ENCODE measurements at regions not wholly inside any gene's neighbourhood (a gene's known extent, or its start where the extent isn't known, plus 50 kb on each side); places are given as distances from the start of the nearest gene placed in this dataset.

DNA sequence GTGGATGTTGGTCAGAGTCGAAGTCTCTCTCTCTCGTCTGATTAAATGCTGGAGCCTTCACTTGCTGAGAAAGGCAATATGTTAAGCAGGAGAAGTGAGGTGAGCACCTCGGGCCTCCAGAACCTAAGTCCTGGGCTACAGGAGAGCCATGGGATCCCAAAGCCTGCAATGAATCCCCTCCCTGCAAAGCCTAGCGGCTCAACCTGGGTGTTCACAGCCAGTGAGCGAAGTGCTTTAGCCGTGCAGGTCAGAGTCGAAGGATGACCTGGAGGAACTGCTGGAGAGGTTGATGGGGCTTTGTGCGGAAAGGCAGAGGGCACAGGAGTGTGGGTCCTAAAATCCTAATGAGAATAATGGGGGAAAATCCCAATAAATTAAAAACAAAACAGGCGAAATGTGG lies 267.8 kb downstream of the ENGASE start:
- TF ChIP-seq, protein P1, sequence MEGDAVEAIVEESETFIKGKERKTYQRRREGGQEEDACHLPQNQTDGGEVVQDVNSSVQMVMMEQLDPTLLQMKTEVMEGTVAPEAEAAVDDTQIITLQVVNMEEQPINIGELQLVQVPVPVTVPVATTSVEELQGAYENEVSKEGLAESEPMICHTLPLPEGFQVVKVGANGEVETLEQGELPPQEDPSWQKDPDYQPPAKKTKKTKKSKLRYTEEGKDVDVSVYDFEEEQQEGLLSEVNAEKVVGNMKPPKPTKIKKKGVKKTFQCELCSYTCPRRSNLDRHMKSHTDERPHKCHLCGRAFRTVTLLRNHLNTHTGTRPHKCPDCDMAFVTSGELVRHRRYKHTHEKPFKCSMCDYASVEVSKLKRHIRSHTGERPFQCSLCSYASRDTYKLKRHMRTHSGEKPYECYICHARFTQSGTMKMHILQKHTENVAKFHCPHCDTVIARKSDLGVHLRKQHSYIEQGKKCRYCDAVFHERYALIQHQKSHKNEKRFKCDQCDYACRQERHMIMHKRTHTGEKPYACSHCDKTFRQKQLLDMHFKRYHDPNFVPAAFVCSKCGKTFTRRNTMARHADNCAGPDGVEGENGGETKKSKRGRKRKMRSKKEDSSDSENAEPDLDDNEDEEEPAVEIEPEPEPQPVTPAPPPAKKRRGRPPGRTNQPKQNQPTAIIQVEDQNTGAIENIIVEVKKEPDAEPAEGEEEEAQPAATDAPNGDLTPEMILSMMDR (IDR thresholded peaks at IDR 0.05), result no peak
- TF ChIP-seq POLR2A (IDR thresholded peaks at IDR 0.05) (no peak), EP300 (IDR thresholded peaks at IDR 0.05) (no peak)
- peaks cover 0 to 13% (median 0%) of the 10 kb centered on the region in 4 donors for H3K4me1 ChIP-seq
- H3K4me3 ChIP-seq, result no peak overlapping the region
- no peak overlapping the region for H3K27ac ChIP-seq
- peaks cover 0 to 10% (median 0%) of the 10 kb centered on the region in 4 donors for H3K9me3 ChIP-seq
- H3K27me3 ChIP-seq, result peaks cover 0 to 6% of the 10 kb centered on the region in 2 donors
- no peaks in the 10 kb centered on the region for H3K36me3 ChIP-seq
- 61 to 63% methylated on average over 9 of the region's 9 CpGs for WGBS, 2 donors
- DNase-seq (ENCODE audit: low spot score in 2 of 2), result no peak

DNA sequence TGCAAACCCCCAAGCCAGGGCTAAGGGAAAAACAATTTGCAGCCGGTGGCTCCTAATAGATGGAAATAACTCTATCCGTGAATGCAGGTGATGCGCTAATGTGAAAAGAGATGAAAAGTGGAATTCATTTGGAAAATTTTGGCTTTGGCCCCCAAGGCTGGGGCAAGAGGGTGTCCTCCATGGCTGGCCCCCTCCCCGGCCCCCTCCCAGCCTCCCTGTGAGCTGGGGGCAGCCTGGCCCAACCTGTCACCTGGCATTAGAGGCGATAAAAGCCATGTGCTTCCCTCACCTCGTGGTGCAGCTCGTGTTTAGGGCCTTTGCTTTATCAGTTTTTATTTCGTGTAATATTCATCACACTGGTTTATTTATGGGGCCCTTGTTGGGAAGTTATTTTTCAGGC lies 267.2 kb downstream of the ENGASE start:
- Histone ChIP-seq H3K4me1 (peaks cover 0 to 13% (median 0%) of the 10 kb centered on the region in 4 donors), H3K4me3 (no peak overlapping the region), H3K36me3 (no peaks in the 10 kb centered on the region), H3K27ac (no peak overlapping the region), H3K9me3 (peaks cover 0 to 10% (median 0%) of the 10 kb centered on the region in 4 donors), H3K27me3 (peaks cover 0 to 6% of the 10 kb centered on the region in 2 donors)
- TF ChIP-seq POLR2A (IDR thresholded peaks at IDR 0.05) (no peak), EP300 (IDR thresholded peaks at IDR 0.05) (no peak)
- TF ChIP-seq, protein P1 (IDR thresholded peaks at IDR 0.05), result no peak
- 55 to 60% methylated on average over 8 of the region's 8 CpGs for WGBS, 2 donors
- DNase-seq (ENCODE audit: low spot score in 2 of 2), result no peak

GRCh38 chr17:79341222-79341780 lies 266.7 kb downstream of the ENGASE start:
- H3K27me3 ChIP-seq, result peaks cover 0 to 6% of the 10 kb centered on the region in 2 donors
- WGBS, 2 donors, result 53 to 67% methylated on average over 8 of the region's 8 CpGs
- TF ChIP-seq POLR2A (IDR thresholded peaks at IDR 0.05), result no peak
- TF ChIP-seq, protein P1 (IDR thresholded peaks at IDR 0.05), result no peak
- no peak for TF ChIP-seq EP300 (IDR thresholded peaks at IDR 0.05)

GRCh38 chr17:79340333-79341221 lies 266.0 kb downstream of the ENGASE start:
- 40 to 53% methylated on average over 12 of the region's 12 CpGs for WGBS, 2 donors
- TF ChIP-seq POLR2A (IDR thresholded peaks at IDR 0.05) (no peak), EP300 (IDR thresholded peaks at IDR 0.05) (no peak)
- TF ChIP-seq, protein P1 (IDR thresholded peaks at IDR 0.05), result no peak
- H3K36me3 ChIP-seq, result no peaks in the 10 kb centered on the region
- DNase-seq (ENCODE audit: low spot score in 2 of 2), result no peak
- H3K27me3 ChIP-seq, result peaks cover 0 to 8% of the 10 kb centered on the region in 2 donors
- peaks cover 0 to 6% (median 0%) of the 10 kb centered on the region in 4 donors for H3K9me3 ChIP-seq
- no peak overlapping the region for H3K4me3 ChIP-seq
- H3K27ac ChIP-seq, result no peak overlapping the region
- peaks cover 0 to 13% (median 0%) of the 10 kb centered on the region in 4 donors for H3K4me1 ChIP-seq

More at GRCh38 chr17:79341222-79341780, 266.7 kb downstream of the ENGASE start:
- no peak for DNase-seq (ENCODE audit: low spot score in 2 of 2)
- Histone ChIP-seq H3K9me3 (peaks cover 0 to 10% (median 0%) of the 10 kb centered on the region in 4 donors), H3K36me3 (no peaks in the 10 kb centered on the region), H3K4me3 (no peak overlapping the region), H3K4me1 (peaks cover 0 to 13% (median 0%) of the 10 kb centered on the region in 4 donors), H3K27ac (no peak overlapping the region)

DNA sequence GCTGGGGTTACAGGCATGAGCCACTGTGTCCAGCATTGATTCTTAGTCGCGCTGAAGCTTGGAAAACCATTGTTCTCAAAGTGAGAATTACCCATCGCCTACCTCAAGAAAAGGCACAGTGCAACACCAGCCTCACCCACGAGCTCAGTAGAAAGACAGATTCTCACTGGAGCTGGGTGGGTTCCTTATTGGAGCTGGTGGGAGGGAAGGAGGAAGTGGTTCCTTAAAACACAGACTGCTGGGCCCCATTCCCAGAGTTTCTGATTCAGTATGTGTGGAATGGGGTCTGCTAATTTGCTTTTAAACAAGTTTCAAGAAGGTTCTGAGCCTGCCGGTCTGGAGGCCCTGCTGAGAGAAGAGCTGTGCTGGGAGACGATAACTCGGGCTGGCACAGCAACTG lies 264.7 kb downstream of the ENGASE start:
- DNase-seq (ENCODE audit: low spot score in 2 of 2), result no peak
- Histone ChIP-seq H3K9me3 (no peaks in the 10 kb centered on the region), H3K4me1 (peaks cover 0 to 13% (median 0%) of the 10 kb centered on the region in 4 donors), H3K36me3 (no peaks in the 10 kb centered on the region), H3K4me3 (no peak overlapping the region), H3K27me3 (peaks cover 0 to 16% of the 10 kb centered on the region in 2 donors), H3K27ac (no peak overlapping the region)
- TF ChIP-seq, protein P1 (IDR thresholded peaks at IDR 0.05), result no peak
- TF ChIP-seq POLR2A (IDR thresholded peaks at IDR 0.05), result no peak
- no peak for TF ChIP-seq EP300 (IDR thresholded peaks at IDR 0.05)
- WGBS, 2 donors, result 71 to 78% methylated on average over 7 of the region's 7 CpGs

Measured in tibial nerve (tissue), 4 donors.